ENCODE measurements at regions not wholly inside any gene's neighbourhood (a gene's known extent, or its start where the extent isn't known, plus 50 kb on each side); places are given as distances from the start of the nearest gene placed in this dataset.

DNA sequence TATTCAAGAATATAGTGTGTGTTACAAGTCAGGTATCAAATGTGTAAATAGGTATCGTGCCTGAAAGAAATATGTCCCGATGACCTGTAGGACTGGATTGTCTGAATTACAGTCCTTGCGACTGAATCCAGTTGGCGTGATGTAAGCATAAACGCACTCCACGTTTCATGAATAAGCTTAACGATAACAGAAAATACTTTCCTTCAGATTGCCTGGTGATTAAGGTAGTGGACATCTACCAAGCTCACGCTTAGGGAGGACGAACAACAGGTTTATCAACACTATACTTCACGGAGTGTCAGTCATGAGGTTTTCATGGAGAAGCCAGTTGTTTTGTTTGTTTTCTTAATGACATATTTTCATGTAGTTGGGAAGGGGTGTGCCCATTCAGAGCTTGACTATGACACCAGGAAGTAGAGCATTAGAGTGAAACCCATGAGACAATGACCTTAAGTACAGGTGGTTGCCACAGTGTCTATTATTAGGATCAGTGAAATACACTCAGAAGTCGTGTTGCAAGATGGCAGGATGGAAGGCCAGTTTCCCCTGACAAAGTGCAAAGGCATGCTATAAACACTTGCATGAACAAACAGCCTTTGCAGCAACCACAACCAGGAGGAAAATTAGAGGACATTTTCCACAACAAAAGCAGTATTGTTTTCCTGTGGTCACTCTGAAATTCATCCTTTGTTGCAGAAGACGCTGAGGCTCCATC is 305.8 kb upstream of the PRDM1 start:
- Histone ChIP-seq H3K9ac (ENCODE audit: insufficient read depth in 1 of 2, low read length in 2 of 2) (no peak overlapping the region), H3K9me3 (ENCODE audit: control insufficient read depth in 4 of 4, insufficient read depth in 3 of 4, low read length in 3 of 4) (peaks cover 0 to 2% (median 0%) of the 10 kb centered on the region in 4 donors), H3K36me3 (ENCODE audit: control insufficient read depth in 4 of 4, insufficient read depth in 4 of 4, low read length in 4 of 4) (no peaks in the 10 kb centered on the region), H3K4me1 (ENCODE audit: control insufficient read depth in 5 of 5, insufficient read depth in 5 of 5, low read length in 5 of 5) (peaks cover 0 to 2% (median 0%) of the 10 kb centered on the region in 5 donors), H3K27ac (ENCODE audit: low read depth in 1 of 2, low read length in 1 of 2) (no peak overlapping the region), H3K4me3 (no peak overlapping the region), H3K27me3 (ENCODE audit: control insufficient read depth in 3 of 3, insufficient read depth in 3 of 3, low read length in 2 of 3) (no peaks in the 10 kb centered on the region)
- TF ChIP-seq, protein P1, sequence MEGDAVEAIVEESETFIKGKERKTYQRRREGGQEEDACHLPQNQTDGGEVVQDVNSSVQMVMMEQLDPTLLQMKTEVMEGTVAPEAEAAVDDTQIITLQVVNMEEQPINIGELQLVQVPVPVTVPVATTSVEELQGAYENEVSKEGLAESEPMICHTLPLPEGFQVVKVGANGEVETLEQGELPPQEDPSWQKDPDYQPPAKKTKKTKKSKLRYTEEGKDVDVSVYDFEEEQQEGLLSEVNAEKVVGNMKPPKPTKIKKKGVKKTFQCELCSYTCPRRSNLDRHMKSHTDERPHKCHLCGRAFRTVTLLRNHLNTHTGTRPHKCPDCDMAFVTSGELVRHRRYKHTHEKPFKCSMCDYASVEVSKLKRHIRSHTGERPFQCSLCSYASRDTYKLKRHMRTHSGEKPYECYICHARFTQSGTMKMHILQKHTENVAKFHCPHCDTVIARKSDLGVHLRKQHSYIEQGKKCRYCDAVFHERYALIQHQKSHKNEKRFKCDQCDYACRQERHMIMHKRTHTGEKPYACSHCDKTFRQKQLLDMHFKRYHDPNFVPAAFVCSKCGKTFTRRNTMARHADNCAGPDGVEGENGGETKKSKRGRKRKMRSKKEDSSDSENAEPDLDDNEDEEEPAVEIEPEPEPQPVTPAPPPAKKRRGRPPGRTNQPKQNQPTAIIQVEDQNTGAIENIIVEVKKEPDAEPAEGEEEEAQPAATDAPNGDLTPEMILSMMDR (IDR thresholded peaks at IDR 0.05; ENCODE audit: control extremely low read depth, extremely low read depth) = no peak
- 91 to 93% methylated on average over 12 of the region's 12 CpGs for WGBS, 2 donors
- DNase-seq (no peak), ATAC-seq (ENCODE audit: insufficient read depth, low FRiP score) (no peak)

DNA sequence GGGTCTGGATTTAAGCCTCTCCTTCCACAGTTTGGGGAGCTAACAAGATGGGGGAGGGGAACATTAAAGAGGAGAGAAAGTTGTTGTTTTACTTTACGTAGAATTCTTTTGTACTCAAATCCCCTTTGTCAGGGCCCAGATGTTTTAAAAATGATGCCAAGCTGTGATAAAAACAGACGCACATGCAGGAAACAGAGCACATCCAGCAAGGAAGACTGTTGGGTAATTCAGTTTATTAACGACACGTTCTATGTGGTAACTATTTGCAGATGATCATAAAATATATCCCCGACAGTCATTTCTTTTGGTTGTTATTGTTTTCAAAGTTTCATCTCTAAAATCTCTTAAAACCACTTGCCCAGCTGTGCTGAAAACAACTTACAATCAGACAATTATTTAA is 307.0 kb upstream of the PRDM1 start:
- TF ChIP-seq, protein P1 (IDR thresholded peaks at IDR 0.05; ENCODE audit: control extremely low read depth, extremely low read depth) = no peak
- Histone ChIP-seq H3K9me3 (ENCODE audit: control insufficient read depth in 4 of 4, insufficient read depth in 3 of 4, low read length in 3 of 4) (peaks cover 0 to 5% (median 1%) of the 10 kb centered on the region in 4 donors), H3K9ac (ENCODE audit: insufficient read depth in 1 of 2, low read length in 2 of 2) (no peak overlapping the region), H3K4me3 (no peak overlapping the region), H3K36me3 (ENCODE audit: control insufficient read depth in 4 of 4, insufficient read depth in 4 of 4, low read length in 4 of 4) (no peaks in the 10 kb centered on the region), H3K4me1 (ENCODE audit: control insufficient read depth in 5 of 5, insufficient read depth in 5 of 5, low read length in 5 of 5) (no peaks in the 10 kb centered on the region), H3K27me3 (ENCODE audit: control insufficient read depth in 3 of 3, insufficient read depth in 3 of 3, low read length in 2 of 3) (no peaks in the 10 kb centered on the region), H3K27ac (ENCODE audit: low read depth in 1 of 2, low read length in 1 of 2) (no peak overlapping the region)
- 16 to 46% methylated on average over 5 of the region's 5 CpGs for WGBS, 2 donors
- ATAC-seq (ENCODE audit: insufficient read depth, low FRiP score) = no peak
- peak in 1 of 3 donors; percentile 37 for DNase-seq

DNA sequence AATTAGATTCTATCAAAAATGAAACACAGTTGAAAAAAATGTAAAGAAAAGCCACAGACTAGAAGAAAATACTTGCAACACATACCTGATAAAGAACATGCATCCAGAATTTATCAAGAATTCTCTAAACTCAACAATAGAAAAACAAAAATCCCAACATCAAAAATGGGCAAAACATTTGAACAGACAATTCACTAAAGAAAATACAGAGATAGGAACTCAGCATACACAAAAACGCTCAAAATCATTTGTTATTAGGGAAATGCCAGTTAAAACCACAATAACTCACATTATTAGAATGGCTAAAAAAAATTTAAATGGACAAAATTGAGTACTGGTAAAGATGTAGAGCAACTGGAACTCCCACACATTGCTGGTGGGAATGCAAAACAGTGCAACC is 311.0 kb upstream of the PRDM1 start:
- Histone ChIP-seq H3K4me3 (no peak overlapping the region), H3K9me3 (ENCODE audit: control insufficient read depth in 4 of 4, insufficient read depth in 3 of 4, low read length in 3 of 4) (peaks cover 0 to 5% (median 1%) of the 10 kb centered on the region in 4 donors), H3K27me3 (ENCODE audit: control insufficient read depth in 3 of 3, insufficient read depth in 3 of 3, low read length in 2 of 3) (no peaks in the 10 kb centered on the region), H3K36me3 (ENCODE audit: control insufficient read depth in 4 of 4, insufficient read depth in 4 of 4, low read length in 4 of 4) (no peaks in the 10 kb centered on the region), H3K27ac (ENCODE audit: low read depth in 1 of 2, low read length in 1 of 2) (no peak overlapping the region), H3K9ac (ENCODE audit: insufficient read depth in 1 of 2, low read length in 2 of 2) (no peak overlapping the region), H3K4me1 (ENCODE audit: control insufficient read depth in 5 of 5, insufficient read depth in 5 of 5, low read length in 5 of 5) (no peaks in the 10 kb centered on the region)
- no peak for ATAC-seq (ENCODE audit: insufficient read depth, low FRiP score)
- TF ChIP-seq, protein P1 (IDR thresholded peaks at IDR 0.05; ENCODE audit: control extremely low read depth, extremely low read depth) = no peak
- 89 to 98% methylated on average over 1 of the region's 1 CpG for WGBS, 2 donors
- DNase-seq = no peak

DNA sequence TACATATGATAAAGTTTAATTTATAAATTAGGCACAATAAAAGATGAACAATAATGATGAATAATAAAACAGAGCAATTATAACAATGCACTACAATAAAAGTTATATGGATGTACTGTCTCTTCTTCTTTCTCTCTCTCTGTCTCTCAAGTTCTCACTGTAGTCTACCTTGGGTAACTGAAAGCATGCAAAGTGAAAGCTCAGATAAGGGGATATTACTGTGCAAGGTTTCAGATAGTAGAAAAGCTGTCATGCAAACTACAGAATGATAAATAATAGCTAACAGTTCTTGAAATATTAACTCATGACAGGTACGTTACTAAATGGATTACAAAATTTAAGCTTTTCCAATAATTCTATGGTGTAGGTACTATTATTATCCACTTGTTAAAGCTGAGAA is 311.9 kb upstream of the PRDM1 start:
- peaks cover 0 to 5% (median 1%) of the 10 kb centered on the region in 4 donors for H3K9me3 ChIP-seq (ENCODE audit: control insufficient read depth in 4 of 4, insufficient read depth in 3 of 4, low read length in 3 of 4)
- H3K36me3 ChIP-seq (ENCODE audit: control insufficient read depth in 4 of 4, insufficient read depth in 4 of 4, low read length in 4 of 4) = no peaks in the 10 kb centered on the region
- no peaks in the 10 kb centered on the region for H3K4me1 ChIP-seq (ENCODE audit: control insufficient read depth in 5 of 5, insufficient read depth in 5 of 5, low read length in 5 of 5)
- no peak overlapping the region for H3K9ac ChIP-seq (ENCODE audit: insufficient read depth in 1 of 2, low read length in 2 of 2)
- no peak overlapping the region for H3K4me3 ChIP-seq
- ATAC-seq (ENCODE audit: insufficient read depth, low FRiP score) (no peak), DNase-seq (no peak)
- H3K27me3 ChIP-seq (ENCODE audit: control insufficient read depth in 3 of 3, insufficient read depth in 3 of 3, low read length in 2 of 3) = no peaks in the 10 kb centered on the region
- no peak overlapping the region for H3K27ac ChIP-seq (ENCODE audit: low read depth in 1 of 2, low read length in 1 of 2)
- WGBS, 2 donors = 86 to 96% methylated on average over 1 of the region's 1 CpG
- TF ChIP-seq, protein P1 (IDR thresholded peaks at IDR 0.05; ENCODE audit: control extremely low read depth, extremely low read depth) = no peak
